ENCODE measurements at regions not wholly inside any gene's neighbourhood (a gene's known extent, or its start where the extent isn't known, plus 50 kb on each side); places are given as distances from the start of the nearest gene placed in this dataset.

GRCh38 chr13:32851083-32852069 lies 164.8 kb upstream of the KL start:
- no peak for TF ChIP-seq CTCF (IDR thresholded peaks at IDR 0.05)
- TF ChIP-seq POLR2A (IDR thresholded peaks at IDR 0.05): no peak
- no peak for TF ChIP-seq POLR2AphosphoS5 (IDR thresholded peaks at IDR 0.05; ENCODE audit: insufficient read depth in 1 of 2, low read depth in 1 of 2)
